Glutamatergic neuron (in vitro differentiated cells): ENCODE measurements at regions not wholly inside any gene's neighbourhood (a gene's known extent, or its start where the extent isn't known, plus 50 kb on each side); places are given as distances from the start of the nearest gene placed in this dataset.
"Not testable (repeated sequence)": the region's sequence is repeated elsewhere in the genome, so short reads cannot be mapped to it uniquely, and the experiment has no call there.

Experiments
- DNase-seq: peaks from one replicate; pipeline ENCODE4 v3.0.0; 2022
- H3K27ac Mint-ChIP-seq: one replicate; pipeline ENCODE4 v1.8.0; 2020; ENCODE audit warnings: mild to moderate bottlenecking, mixed read lengths, inconsistent platforms; ENCODE audit not compliant: unreplicated experiment
- H3K27me3 Mint-ChIP-seq: one replicate; pipeline ENCODE4 v1.8.0; 2020; ENCODE audit warnings: mild to moderate bottlenecking, moderate library complexity, mixed read lengths, inconsistent platforms; ENCODE audit not compliant: unreplicated experiment
- H3K36me3 Mint-ChIP-seq: one replicate; pipeline ENCODE4 v1.8.0; 2020; ENCODE audit warnings: mild to moderate bottlenecking, mixed read lengths, inconsistent platforms; ENCODE audit not compliant: unreplicated experiment
- H3K4me1 Mint-ChIP-seq: one replicate; pipeline ENCODE4 v1.8.0; 2020; ENCODE audit warnings: mild to moderate bottlenecking, low read depth, mixed read lengths, inconsistent platforms; ENCODE audit not compliant: unreplicated experiment
- H3K4me3 Mint-ChIP-seq: one replicate; pipeline ENCODE4 v1.8.0; 2020; ENCODE audit warnings: mild to moderate bottlenecking, mixed read lengths, inconsistent platforms; ENCODE audit not compliant: unreplicated experiment
- H3K9me3 Mint-ChIP-seq: one replicate; pipeline ENCODE4 v1.8.0; 2020; ENCODE audit warnings: mild to moderate bottlenecking, moderate library complexity, mixed read lengths, inconsistent platforms; ENCODE audit not compliant: unreplicated experiment
- CTCF ChIP-seq: fragments of 200-600 bp; sonication (generic); IDR thresholded peaks from one replicate; pipeline ENCODE4 v1.5.0; 2021; ENCODE audit not compliant: partially characterized antibody, unreplicated experiment

GRCh38 chr2:40658941-40659340, 207.1 kb upstream of the SLC8A1 start:
- no peak for DNase-seq
- Mint-ChIP-seq H3K9me3 (no peaks in the 10 kb centered on the region), H3K4me1 (no peaks in the 10 kb centered on the region), H3K36me3 (no peaks in the 10 kb centered on the region), H3K27ac (no peak overlapping the region), H3K27me3 (no peaks in the 10 kb centered on the region), H3K4me3 (no peak overlapping the region)
- TF ChIP-seq CTCF: no peak

- no peaks in the 10 kb centered on the region for H3K36me3 Mint-ChIP-seq
- peaks cover 3% of the 10 kb centered on the region for H3K4me1 Mint-ChIP-seq
- H3K9me3 Mint-ChIP-seq: no peaks in the 10 kb centered on the region
- no peak overlapping the region for H3K27ac Mint-ChIP-seq
- H3K4me3 Mint-ChIP-seq: no peak overlapping the region
- no peak for TF ChIP-seq CTCF
- no peak for DNase-seq
- H3K27me3 Mint-ChIP-seq: no peaks in the 10 kb centered on the region
Observed at GRCh38 chr2:40665493-40666232, 213.8 kb upstream of the SLC8A1 start.

GRCh38 chr2:40666398-40666797, 214.5 kb upstream of the SLC8A1 start:
- TF ChIP-seq CTCF: no peak
- DNase-seq: no peak
- H3K27ac Mint-ChIP-seq: no peak overlapping the region
- H3K4me1 Mint-ChIP-seq: peaks cover 3% of the 10 kb centered on the region
- H3K4me3 Mint-ChIP-seq: no peak overlapping the region
- H3K36me3 Mint-ChIP-seq: no peaks in the 10 kb centered on the region
- H3K9me3 Mint-ChIP-seq: no peaks in the 10 kb centered on the region
- H3K27me3 Mint-ChIP-seq: no peaks in the 10 kb centered on the region

- Mint-ChIP-seq H3K9me3 (no peaks in the 10 kb centered on the region), H3K27me3 (no peaks in the 10 kb centered on the region), H3K27ac (no peak overlapping the region), H3K4me3 (no peak overlapping the region), H3K4me1 (peaks cover 3% of the 10 kb centered on the region), H3K36me3 (no peaks in the 10 kb centered on the region)
- no peak for DNase-seq
- no peak for TF ChIP-seq CTCF
Observed at GRCh38 chr2:40668425-40668824, 216.5 kb upstream of the SLC8A1 start.

- DNase-seq, H3K4me3 Mint-ChIP-seq, H3K36me3 Mint-ChIP-seq, H3K4me1 Mint-ChIP-seq, H3K27me3 Mint-ChIP-seq, H3K27ac Mint-ChIP-seq, H3K9me3 Mint-ChIP-seq: not testable (repeated sequence)
Observed at GRCh38 chr2:40676134-40676790, 224.4 kb upstream of the SLC8A1 start.
